Peyer's patch (tissue), 4 donors: ENCODE measurements at regions not wholly inside any gene's neighbourhood (a gene's known extent, or its start where the extent isn't known, plus 50 kb on each side); places are given as distances from the start of the nearest gene placed in this dataset.

Experiments
- POLR2A ChIP-seq, 2 donors: fragments of 450-650 bp; IDR thresholded peaks; one replicate each; pipeline ENCODE4 v1.5.1; 2017; ENCODE audit warnings: antibody characterized with exemption in 2 of 2, mild to moderate bottlenecking in 2 of 2, moderate library complexity in 2 of 2
- TF ChIP-seq, protein P1 (sequence below), 6 experiments: fragments of 450-650 bp in 4 of 6; fragments of 200-600 bp in 2 of 6; sonication (generic) in 1 of 6; IDR thresholded peaks; one replicate each; pipeline ENCODE4 v1.5.1; 2017 to 2019; ENCODE audit warnings: antibody characterized with exemption in 6 of 6, mild to moderate bottlenecking in 3 of 6, moderate library complexity in 1 of 6

- TF ChIP-seq, protein P1, sequence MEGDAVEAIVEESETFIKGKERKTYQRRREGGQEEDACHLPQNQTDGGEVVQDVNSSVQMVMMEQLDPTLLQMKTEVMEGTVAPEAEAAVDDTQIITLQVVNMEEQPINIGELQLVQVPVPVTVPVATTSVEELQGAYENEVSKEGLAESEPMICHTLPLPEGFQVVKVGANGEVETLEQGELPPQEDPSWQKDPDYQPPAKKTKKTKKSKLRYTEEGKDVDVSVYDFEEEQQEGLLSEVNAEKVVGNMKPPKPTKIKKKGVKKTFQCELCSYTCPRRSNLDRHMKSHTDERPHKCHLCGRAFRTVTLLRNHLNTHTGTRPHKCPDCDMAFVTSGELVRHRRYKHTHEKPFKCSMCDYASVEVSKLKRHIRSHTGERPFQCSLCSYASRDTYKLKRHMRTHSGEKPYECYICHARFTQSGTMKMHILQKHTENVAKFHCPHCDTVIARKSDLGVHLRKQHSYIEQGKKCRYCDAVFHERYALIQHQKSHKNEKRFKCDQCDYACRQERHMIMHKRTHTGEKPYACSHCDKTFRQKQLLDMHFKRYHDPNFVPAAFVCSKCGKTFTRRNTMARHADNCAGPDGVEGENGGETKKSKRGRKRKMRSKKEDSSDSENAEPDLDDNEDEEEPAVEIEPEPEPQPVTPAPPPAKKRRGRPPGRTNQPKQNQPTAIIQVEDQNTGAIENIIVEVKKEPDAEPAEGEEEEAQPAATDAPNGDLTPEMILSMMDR (IDR thresholded peaks at IDR 0.05), result no peak
- no peak for TF ChIP-seq POLR2A (IDR thresholded peaks at IDR 0.05)
These were observed 380.8 kb downstream of the KCNRG start for GRCh38 chr13:50396001-50396400.
